Non-pigmented ciliary epithelial cell (primary cell): ENCODE measurements at regions not wholly inside any gene's neighbourhood (a gene's known extent, or its start where the extent isn't known, plus 50 kb on each side); places are given as distances from the start of the nearest gene placed in this dataset.
"Not testable (repeated sequence)": the region's sequence is repeated elsewhere in the genome, so short reads cannot be mapped to it uniquely, and the experiment has no call there.

Source experiments
- DNase-seq: peaks from one replicate; pipeline ENCODE4 v3.0.0-alpha.2; 2010; ENCODE audit warnings: low read depth

- DNase-seq: no peak
Measured at GRCh38 chr13:63546524-63546923, 2130.9 kb upstream of the PCDH20 start.

GRCh38 chr13:63542770-63543169 is 2127.1 kb upstream of the PCDH20 start:
- no peak for DNase-seq

- no peak for DNase-seq
Measured at GRCh38 chr13:63541336-63541735, 2125.7 kb upstream of the PCDH20 start.

DNA sequence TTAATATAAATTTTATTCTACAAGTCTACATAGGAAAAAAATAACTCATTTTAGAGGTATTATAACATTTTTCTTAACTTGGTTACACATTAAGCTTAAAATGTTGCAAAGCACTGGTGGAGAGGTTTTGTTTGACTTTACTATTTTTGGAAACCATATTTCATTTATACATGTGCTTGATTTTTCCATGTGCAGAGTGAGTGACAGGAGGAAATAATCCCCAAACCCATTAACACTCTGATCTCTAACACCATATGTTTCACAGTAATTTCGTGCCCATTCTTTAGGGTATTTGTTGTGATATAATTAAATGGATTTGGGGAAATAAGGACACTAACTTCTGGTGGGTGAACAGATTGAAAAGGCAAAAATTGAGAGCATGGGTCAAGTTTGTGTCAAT is 2124.4 kb upstream of the PCDH20 start:
- DNase-seq: no peak

- DNase-seq: no peak
Measured at GRCh38 chr13:63517371-63517770, 2101.7 kb upstream of the PCDH20 start.

- no peak for DNase-seq
Measured at GRCh38 chr13:63516124-63516523, 2100.5 kb upstream of the PCDH20 start.

GRCh38 chr13:63514886-63515285 is 2099.2 kb upstream of the PCDH20 start:
- no peak for DNase-seq

GRCh38 chr13:63512095-63512494 is 2096.4 kb upstream of the PCDH20 start:
- DNase-seq: no peak

DNA sequence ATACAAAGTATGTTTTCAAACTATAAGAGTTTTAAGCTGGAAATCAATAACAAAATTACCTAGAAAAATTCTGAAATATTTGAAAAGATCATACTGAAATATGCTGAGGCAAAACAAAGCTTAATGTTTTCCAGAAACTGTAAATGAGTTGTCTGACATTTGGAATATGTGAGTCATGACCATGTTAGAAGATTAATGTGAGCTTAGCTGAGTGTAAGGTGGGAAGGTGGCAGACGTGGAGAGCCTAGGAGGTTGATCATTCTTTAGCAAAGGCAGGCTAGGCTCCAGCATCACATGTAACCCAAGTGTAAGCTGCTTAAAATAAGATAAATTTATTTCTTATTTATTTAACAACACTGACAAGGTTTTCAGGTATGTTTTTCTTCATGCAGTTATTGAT is 2086.1 kb upstream of the PCDH20 start:
- DNase-seq: no peak

DNA sequence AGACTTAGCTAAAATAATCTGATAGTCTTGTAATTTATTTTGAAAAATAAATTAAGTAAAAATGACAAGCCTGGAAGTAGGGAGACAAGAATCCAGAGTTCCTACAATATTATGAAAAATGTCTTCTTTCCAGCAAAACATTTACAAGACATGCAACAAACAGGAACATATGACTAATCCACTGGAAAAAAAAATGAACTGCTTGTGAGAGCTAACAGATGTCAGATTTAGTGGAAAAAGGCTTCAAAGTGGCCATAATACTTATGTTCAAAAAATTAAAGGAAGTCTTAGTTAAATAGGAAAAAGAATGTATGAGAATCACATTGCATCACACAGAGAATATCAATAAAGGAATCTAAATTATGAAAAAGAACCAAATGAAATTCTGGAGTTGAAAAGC is 2082.0 kb upstream of the PCDH20 start:
- no peak for DNase-seq

DNA sequence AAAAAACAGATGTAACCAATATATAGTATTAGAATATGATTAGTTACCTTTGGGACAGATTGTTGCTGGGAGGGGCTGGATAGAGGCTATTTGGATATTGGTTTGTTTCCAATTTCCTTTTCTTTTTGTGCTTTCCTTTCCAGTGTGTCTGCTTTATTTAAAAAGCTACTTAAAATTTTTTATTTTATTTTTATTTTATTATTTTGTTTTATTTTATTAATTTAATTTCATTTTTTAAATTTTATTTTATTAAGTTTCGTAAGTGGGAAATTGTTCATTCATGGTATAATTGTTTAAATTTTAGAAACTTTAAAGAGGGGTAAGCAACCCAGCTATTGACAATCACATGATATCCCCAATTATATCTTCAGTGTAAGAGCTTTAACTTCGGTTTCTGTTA is 2077.0 kb upstream of the PCDH20 start:
- no peak for DNase-seq

GRCh38 chr13:63490149-63490548 is 2074.5 kb upstream of the PCDH20 start:
- no peak for DNase-seq

- no peak for DNase-seq
Measured at GRCh38 chr13:63481334-63481733, 2065.7 kb upstream of the PCDH20 start.

GRCh38 chr13:63472711-63473110 is 2057.1 kb upstream of the PCDH20 start:
- no peak for DNase-seq

- DNase-seq: no peak
Measured at GRCh38 chr13:63463782-63464610, 2048.3 kb upstream of the PCDH20 start.

DNA sequence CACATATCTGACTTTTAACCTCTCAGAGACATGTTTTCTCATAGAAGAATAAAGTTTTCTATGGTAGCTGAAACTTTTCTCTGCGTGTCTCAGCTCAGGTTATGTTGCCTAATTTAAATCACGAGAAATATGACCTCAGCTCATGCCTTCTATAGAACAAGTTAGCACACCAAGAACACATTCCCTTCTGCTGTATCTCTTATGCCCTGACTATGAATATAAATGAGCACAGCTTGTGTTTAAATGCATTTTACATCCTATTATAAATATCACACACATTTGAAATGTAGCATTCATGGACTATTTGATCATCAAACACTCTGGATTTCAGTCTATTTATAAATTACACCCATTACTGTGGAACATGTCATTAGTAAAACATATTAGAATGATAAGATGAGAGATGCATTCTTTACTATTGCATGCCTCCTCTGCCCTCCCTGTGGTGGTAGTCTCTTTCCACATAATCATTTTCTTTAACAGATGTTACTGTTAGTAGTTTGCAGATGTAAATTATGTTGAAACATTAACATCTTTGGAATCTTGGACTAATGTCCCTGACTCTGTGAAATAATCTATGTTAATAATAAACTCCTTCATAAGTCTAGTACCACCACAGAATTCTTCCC is 2044.9 kb upstream of the PCDH20 start:
- no peak for DNase-seq

GRCh38 chr13:63457186-63457585 is 2041.5 kb upstream of the PCDH20 start:
- no peak for DNase-seq

DNA sequence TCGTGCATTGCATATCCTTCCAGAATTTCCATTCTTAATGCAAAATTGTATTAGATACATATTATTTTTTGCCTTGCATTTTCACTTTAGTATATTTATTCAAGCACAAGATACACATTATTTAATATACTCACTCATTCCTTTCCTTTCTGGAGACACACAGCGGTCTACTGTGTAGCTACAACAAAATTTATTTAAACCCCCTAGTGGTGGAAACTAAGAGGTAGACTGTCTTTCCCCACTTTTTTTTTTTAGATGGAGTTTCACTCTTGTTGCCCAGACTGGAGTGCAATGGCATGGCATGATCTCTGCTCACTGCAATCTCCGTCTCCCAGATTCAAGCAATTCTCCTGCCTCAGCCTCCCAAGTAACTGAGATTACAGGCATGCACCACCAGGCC is 2040.3 kb upstream of the PCDH20 start:
- no peak for DNase-seq

GRCh38 chr13:63449550-63449949 is 2033.9 kb upstream of the PCDH20 start:
- no peak for DNase-seq

- DNase-seq: no peak
Measured at GRCh38 chr13:63448692-63449091, 2033.0 kb upstream of the PCDH20 start.

DNA sequence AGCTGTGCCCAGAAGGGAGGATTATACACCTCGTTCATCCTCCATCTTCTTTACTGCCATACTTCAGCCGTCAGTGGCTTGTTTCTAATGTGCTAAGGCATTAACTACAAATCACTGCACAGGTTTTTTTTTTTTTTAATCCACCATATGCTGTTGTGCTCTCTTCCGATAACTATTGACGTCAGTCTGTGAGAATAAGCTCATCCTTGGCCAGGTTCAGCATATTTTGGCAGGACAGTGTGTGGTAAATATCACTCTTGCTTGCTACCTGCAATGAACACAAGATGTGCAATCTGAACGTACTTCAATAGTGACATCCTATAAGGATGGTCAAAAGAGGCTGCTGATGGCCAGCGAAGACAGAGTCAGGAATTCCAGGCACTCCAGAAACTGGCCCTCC is 2030.7 kb upstream of the PCDH20 start:
- DNase-seq: no peak

DNA sequence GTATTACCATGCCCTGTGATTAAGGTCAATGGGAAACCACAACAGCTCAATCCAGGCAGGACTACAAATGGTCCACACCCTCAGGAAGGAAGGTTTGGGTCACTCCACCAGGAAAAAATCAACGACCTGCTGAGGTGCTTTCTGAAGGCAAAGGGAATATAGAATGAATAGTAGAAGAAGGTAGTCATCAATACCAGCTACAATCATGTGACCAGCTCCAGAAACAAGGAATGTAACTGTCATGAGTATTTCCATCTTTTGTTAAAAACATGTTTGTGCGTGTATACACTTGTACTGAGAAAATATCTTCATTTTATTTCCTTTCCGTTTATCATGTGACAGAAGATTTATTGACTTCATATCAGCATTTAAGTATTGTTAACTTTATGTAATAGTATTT is 2028.6 kb upstream of the PCDH20 start:
- DNase-seq: not testable (repeated sequence)

DNA sequence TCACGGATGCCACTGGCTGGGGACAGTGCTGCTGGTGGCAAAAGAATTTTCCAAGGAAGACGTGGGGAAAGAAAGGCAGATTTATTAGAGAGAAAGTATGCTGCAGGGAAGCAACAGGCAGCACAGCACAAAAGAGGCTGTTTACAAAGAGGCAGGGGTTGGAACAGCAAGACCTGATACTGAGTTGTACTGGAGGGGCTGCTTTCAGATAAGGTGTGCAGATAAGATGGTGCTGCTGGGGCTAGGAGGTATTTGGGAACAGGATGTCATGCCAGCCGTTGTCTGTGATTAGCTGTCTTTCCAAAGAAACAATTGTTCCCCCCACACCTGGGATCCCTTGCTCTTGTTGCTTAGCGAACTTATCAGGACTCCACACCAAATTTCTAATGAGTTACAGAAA is 2023.3 kb upstream of the PCDH20 start:
- no peak for DNase-seq

DNA sequence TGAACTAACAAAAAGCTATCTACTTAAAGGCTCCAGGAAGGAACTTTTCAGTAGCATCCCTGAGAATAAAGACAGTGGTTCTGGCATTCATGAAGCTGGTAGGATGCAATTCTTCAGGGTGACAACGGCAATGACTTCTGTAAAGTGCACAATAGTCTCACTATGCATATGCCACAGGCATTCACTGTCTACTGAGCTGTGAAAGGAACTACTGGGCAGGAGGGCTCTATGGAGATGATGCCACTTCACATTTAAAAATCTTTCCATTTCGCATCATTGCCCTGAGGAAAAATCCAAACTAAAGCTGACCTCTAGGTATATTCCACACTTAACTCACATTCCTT is 2020.6 kb upstream of the PCDH20 start:
- DNase-seq: no peak
